ENCODE measurements at regions not wholly inside any gene's neighbourhood (a gene's known extent, or its start where the extent isn't known, plus 50 kb on each side); places are given as distances from the start of the nearest gene placed in this dataset.

DNA sequence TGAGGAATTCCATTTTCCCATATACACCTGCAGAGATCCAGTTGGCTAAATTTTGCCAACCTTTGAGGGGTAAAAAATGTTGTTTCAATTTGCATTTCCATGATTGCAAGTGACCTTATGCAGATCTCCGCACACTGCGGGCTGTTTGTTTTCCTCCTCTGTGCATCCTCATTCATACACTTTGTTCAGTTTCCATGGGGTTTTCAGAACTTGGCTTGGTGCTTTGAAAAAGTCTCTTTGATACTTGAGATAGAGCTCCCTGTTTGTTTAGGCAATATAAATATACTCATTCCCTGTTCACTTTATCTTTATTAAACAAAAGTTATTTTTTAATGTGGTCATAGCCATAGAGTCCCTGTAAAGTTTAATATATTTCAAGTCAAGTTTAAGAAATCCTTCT is 353.1 kb downstream of the CMPK2 start:
- TF ChIP-seq, protein P1, sequence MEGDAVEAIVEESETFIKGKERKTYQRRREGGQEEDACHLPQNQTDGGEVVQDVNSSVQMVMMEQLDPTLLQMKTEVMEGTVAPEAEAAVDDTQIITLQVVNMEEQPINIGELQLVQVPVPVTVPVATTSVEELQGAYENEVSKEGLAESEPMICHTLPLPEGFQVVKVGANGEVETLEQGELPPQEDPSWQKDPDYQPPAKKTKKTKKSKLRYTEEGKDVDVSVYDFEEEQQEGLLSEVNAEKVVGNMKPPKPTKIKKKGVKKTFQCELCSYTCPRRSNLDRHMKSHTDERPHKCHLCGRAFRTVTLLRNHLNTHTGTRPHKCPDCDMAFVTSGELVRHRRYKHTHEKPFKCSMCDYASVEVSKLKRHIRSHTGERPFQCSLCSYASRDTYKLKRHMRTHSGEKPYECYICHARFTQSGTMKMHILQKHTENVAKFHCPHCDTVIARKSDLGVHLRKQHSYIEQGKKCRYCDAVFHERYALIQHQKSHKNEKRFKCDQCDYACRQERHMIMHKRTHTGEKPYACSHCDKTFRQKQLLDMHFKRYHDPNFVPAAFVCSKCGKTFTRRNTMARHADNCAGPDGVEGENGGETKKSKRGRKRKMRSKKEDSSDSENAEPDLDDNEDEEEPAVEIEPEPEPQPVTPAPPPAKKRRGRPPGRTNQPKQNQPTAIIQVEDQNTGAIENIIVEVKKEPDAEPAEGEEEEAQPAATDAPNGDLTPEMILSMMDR (conservative IDR thresholded peaks at IDR 0.05): no peak
- TF ChIP-seq EZH2 (IDR thresholded peaks at IDR 0.05; ENCODE audit: low read depth): no peak

Measured in PC-9 (cell line).